Stimulated activated CD8-positive, alpha-beta memory T cell treated with anti-CD3 and anti-CD28 coated beads, Interleukin-7, amount 100 ng/mL, for 4 hours (primary cell): ENCODE measurements at regions not wholly inside any gene's neighbourhood (a gene's known extent, or its start where the extent isn't known, plus 50 kb on each side); places are given as distances from the start of the nearest gene placed in this dataset.
"Not testable (repeated sequence)": the region's sequence is repeated elsewhere in the genome, so short reads cannot be mapped to it uniquely, and the experiment has no call there.

Experiments used
- DNase-seq, 2 donors: peaks; one replicate each; pipeline ENCODE4 v3.0.0-alpha.2; 2020; ENCODE audit warnings: low read depth in 2 of 2

DNA sequence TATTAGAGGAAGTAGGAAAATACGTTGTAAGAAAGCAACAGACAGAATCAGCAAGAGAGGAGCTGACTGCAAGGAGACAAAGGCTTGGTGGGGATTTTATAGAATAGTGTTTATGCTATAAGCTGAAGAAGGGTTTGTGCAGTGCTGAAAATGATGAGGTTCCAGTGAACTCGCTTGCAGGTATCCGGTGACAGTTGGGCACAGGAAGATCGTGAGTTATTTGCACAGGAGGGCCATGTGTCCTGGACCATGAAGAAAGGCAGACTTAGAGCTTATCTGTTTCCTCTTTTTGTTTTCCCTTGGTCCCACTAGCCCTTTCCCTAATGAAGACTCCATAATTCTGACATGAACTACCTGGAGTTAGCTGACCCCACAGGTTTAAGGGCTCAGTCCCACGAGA, 61.4 kb downstream of the NXNL2 start:
- no peak for DNase-seq

GRCh38 chr9:88604836-88605511, 70.0 kb downstream of the NXNL2 start:
- no peak for DNase-seq

DNA sequence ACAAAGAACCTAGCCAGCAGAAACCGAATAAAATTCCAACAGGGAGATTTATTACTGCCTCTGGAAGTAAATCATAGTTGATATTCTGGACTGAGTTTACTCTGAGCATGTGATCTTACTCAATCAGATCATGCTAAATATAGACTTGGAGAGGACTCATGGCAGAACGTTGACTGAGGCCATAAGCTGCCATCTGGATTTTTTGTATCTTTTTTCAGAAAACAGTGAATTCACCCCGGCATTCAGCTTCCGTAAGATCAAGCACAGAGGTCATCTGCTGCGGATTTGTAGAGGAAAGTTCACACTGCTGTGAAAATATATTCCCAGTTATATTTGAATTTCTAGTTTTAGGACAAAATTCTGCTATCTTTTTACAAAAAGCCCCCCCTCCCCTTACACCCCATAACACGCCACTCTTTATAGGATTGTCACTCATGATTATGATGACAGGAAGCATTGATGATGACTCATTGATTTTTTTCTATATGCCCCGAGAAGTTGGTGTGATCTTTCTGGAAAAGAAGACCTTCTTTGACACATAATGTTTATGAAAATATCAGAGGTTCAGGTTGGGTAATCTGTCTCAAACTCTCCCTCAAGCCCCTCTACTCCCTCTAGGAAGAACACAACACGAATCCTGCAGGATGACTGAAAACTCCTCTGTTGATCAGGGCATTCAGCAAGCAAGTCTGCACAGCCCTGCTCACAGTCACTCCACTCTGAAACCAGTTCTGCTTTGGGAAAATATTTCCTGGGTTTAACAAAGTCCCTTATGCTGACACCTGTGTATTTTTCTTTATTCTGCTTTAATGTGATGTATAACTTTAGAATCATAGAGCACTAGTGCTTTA, 70.8 kb downstream of the NXNL2 start:
- DNase-seq: no peak

DNA sequence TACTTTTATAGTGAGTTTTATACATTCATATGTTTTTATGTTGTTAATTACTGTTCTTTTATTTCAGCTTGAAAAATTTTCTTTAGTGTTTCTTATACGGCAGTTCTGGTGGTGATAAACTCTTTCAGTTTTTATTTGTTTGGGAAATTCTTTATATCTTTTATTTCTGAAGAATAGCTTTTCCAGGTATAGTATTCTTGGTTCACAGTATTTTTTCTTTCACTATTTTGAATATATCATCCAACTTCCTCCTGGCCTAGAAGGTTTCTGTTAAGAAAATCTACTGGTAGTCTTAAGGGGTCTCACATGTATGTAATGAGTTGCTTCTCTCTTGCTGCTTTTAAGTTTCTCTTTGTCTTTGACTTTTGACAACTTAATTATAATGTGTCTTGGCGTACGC, 79.4 kb downstream of the NXNL2 start:
- DNase-seq: no peak

- no peak for DNase-seq
These were observed 88.7 kb downstream of the NXNL2 start for GRCh38 chr9:88623698-88624097.

- no peak for DNase-seq
These were observed 93.1 kb downstream of the NXNL2 start for GRCh38 chr9:88628114-88628513.

DNA sequence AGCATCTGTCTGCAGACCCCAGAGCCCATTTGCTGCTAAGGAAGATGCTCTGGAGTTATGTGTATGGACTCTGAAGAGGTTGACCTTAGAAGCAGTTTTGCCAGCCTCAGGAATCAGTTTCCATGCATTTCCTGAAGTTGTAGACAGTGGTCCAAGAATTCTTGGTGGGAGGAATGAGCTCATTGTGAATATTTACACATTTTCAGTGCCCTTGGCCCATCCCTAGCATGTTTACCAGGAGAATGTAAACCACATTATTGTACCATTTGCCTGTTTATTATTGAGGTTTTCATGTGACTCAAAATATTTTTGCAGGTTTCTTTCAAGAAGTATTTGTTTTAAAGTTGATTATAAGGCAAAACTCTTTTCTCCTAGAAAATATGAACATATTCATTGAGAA, 93.8 kb downstream of the NXNL2 start:
- DNase-seq: no peak

DNA sequence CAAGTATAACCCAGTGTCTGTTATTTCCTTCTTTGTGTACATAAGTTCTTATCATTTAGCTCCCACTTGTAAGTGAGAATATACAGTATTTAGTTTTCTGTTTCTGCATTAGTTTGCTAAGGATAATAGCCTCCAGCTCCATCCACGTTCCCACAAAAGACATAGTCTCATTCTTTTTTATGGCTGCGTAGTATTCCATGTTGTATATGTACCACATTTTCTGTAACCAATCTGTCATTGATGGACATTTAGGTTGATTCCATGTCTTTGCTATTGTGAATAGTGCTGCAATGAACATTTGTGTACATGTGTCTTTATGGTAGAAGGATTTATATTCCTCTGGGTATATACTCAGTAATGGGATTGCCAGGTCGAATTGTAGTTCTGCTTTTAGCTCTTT, 95.6 kb downstream of the NXNL2 start:
- DNase-seq: not testable (repeated sequence)

DNA sequence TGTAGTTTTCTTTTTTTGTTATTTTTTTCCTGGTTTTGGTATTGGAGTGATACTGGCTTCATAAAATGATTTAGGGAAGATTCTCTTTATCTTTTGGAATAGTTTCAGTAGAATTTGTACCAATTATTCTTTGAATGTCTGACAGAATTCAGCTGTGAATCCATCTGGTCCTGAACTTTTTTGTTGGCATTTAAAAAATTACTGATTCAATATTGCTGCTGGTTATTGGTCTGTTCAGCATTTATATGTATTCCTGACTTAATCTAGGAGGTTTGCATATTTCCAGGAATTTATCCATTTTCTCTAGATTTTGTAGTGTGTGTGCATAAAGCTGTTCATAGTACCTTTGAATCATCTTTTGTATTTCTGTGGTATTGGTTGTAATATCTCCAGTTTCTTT, 100.2 kb downstream of the NXNL2 start:
- no peak for DNase-seq

- no peak for DNase-seq
These were observed 106.7 kb downstream of the NXNL2 start for GRCh38 chr9:88641456-88642240.

- DNase-seq: no peak
These were observed 107.4 kb downstream of the NXNL2 start for GRCh38 chr9:88642336-88642735.

DNA sequence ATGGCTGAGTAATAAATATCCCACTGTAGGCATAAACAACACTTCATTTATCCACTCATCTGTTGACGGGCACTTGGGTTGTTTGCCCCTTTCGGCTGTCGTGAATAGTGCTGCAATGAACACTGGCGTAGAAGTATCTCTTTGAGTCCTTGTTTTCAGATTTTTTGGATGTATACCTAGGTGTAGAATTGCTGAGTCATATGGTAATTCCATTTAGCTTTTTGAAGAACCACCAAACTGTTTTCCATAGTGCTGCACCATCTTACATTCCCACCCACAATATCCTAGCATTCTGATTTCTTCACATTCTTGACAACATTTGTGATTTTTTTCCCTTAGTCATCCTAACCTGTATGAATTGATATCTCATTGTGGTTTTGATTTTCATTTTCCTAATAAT, 109.0 kb downstream of the NXNL2 start:
- no peak for DNase-seq

DNA sequence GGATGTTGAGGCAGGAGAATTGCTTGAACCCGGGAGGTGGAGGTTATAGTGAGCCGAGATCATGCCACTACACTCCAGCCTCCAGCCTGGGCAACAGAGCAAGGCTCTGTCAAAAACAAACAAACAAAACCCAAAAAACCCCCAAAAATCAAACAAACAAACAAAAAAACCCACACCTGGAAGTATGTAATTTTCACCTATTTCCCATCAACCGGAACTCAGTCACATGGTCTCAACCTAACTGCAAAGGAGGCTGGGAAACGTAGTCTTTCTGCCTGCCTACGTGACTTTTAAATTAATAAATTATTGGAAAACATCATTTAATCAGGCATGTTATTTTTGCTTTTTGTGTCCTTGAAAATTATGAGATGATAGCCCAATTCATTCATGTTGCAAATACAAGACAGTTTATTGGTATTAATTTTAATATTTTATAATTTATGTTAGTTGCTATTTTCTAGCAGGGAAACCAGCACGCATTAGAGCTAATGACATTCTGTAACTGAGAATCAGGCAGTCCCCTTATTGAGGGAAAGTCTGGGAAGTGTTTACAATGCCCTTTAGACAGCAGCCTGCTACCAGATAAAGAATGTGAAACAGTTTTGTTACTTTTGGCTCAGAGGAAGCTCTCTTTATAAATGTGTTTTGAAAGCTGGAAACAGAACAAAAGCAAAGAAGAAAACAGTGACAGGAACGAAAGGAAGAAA, 110.3 kb downstream of the NXNL2 start:
- DNase-seq: no peak

- DNase-seq: no peak
These were observed 110.9 kb downstream of the NXNL2 start for GRCh38 chr9:88645879-88646199.

GRCh38 chr9:88646539-88647300, 111.7 kb downstream of the NXNL2 start:
- no peak for DNase-seq

- DNase-seq: no peak
These were observed 117.0 kb downstream of the NXNL2 start for GRCh38 chr9:88651682-88652633.

DNA sequence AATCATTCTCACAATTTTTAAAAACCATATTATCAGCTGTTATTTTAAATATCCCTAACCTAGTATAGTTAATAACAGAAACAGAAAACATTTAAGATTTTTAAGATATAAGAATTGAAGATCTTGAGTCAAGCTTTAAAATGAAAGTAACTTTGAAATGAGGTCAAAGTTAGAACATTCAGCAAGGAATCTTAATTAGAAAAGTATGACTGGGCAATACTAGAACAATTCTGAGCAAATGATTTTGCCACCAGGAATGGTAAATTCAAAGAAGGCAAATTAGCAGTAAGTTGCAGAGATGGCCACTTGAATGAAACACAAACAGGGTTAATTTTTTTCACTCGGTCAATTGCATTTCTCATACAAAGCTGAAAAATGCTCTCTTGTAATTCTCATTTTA, 117.9 kb downstream of the NXNL2 start:
- no peak for DNase-seq

DNA sequence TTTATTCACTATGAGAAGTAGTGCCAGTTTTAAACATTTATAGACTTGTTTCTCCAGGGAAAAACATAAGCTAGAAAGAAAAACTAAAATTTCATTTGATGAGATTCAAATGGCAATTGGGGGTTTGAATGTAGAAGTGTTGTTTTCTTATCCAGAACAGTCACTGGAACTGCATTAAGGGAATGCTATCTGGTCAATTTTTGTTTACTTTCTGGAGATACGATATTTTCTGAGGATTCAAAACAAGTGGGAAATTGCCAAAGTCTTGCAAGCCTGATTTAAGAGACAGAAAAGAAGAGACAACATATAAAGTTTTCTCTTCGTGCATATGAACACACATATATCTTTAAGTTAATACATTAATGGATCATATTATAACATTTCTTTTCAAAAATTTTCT, 118.4 kb downstream of the NXNL2 start:
- DNase-seq: no peak

- no peak for DNase-seq
These were observed 118.9 kb downstream of the NXNL2 start for GRCh38 chr9:88653911-88654310.

GRCh38 chr9:88657893-88658292, 122.9 kb downstream of the NXNL2 start:
- DNase-seq: no peak
